Right lobe of liver (tissue), 4 donors: ENCODE measurements at regions not wholly inside any gene's neighbourhood (a gene's known extent, or its start where the extent isn't known, plus 50 kb on each side); places are given as distances from the start of the nearest gene placed in this dataset.

ENCODE experiments used
- POLR2A ChIP-seq: fragments of 450-650 bp; IDR thresholded peaks from one replicate; pipeline ENCODE4 v1.6.1; 2017; ENCODE audit warnings: antibody characterized with exemption, mild to moderate bottlenecking
- TF ChIP-seq, protein P1 (sequence below), 4 donors: fragments of 200-600 bp in 3 of 4; fragments of 450-650 bp in 1 of 4; IDR thresholded peaks; one replicate each; pipeline versions ENCODE4 v1.5.1 to v1.8.0; 2016 to 2022; ENCODE audit warnings: antibody characterized with exemption in 4 of 4, mild to moderate bottlenecking in 2 of 4
- donor health status: DM: no; HTN: no; CAD: no.
- donor health status: DM: no; HTN: no; CAD: no.
- donor health status: DM: no; HTN: yes; CAD: no.

DNA sequence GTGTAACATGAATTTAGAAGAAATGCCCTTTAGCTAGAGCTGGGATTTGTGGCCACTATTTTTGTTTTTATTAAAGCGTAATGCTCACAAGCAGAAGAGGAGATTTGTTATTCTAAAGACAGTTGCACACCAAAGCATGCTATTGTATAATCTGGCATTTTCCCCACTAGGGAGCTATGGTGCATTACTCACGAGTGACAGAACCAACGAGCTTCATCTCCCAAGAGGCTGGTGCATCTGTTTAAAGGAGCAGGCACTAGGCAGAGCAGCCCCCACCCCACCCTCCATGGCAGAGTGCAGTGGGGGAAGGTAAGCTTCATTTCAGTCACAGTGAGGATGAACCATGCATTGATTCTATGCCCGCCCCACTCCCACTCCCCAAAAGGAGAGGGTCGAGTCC is 287.3 kb upstream of the TSHZ2 start:
- TF ChIP-seq, protein P1, sequence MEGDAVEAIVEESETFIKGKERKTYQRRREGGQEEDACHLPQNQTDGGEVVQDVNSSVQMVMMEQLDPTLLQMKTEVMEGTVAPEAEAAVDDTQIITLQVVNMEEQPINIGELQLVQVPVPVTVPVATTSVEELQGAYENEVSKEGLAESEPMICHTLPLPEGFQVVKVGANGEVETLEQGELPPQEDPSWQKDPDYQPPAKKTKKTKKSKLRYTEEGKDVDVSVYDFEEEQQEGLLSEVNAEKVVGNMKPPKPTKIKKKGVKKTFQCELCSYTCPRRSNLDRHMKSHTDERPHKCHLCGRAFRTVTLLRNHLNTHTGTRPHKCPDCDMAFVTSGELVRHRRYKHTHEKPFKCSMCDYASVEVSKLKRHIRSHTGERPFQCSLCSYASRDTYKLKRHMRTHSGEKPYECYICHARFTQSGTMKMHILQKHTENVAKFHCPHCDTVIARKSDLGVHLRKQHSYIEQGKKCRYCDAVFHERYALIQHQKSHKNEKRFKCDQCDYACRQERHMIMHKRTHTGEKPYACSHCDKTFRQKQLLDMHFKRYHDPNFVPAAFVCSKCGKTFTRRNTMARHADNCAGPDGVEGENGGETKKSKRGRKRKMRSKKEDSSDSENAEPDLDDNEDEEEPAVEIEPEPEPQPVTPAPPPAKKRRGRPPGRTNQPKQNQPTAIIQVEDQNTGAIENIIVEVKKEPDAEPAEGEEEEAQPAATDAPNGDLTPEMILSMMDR (IDR thresholded peaks at IDR 0.05), result no peak
- no peak for TF ChIP-seq POLR2A
